K562 (cell line): ENCODE measurements at regions not wholly inside any gene's neighbourhood (a gene's known extent, or its start where the extent isn't known, plus 50 kb on each side); places are given as distances from the start of the nearest gene placed in this dataset.

Experiments
- ATAC-seq: fragments of 200-7000 bp; cut with Tn5 transposase; 3 replicates; pipeline ENCODE4 v1.9.1; 2020; ENCODE audit warnings: moderate library complexity
- BruUV-seq: library from RNA; stranded (reverse); fragments of 400-500 nt; replicated peaks from 2 replicates; lab custom pipeline; 2021; lab: Mats Ljungman, UMichigan
- CTCF ChIA-PET: fragments of 300-600 bp; formaldehyde crosslinking; extraction: SDS; loops from one replicate; lab custom pipeline; 2021; ENCODE audit warnings: low intra/inter-chr PET ratio; lab: Yijun Ruan, JAX
- POLR2A ChIA-PET: fragments of 300-600, 350-650 bp; sonication (Branson Sonifier 250); formaldehyde crosslinking; extraction: SDS; loops from one replicate; lab custom pipeline; 2021; ENCODE audit warnings: antibody characterized with exemption, inconsistent platforms; lab: Yijun Ruan, JAX
- DNase-seq, 4 experiments: peaks; one replicate each; pipeline versions ENCODE4 v3.0.0 to v3.0.0-alpha.2; 2011 to 2018; ENCODE audit warnings: low spot score in 3 of 4, mixed read lengths in 3 of 4; ENCODE audit errors: extremely low read depth in 1 of 4
- FAIRE-seq: peaks from 2 replicates; lab custom pipeline; 2011; peaks lifted over from hg19 to GRCh38; lab: Jason Lieb, UNC
- H2AFZ ChIP-seq: 2 replicates; pipeline ENCODE4 v1.6.0; 2011; ENCODE audit warnings: low read depth, low read length, control low read depth, inconsistent platforms
- H3K27ac ChIP-seq: fragments of 200-600 bp; 3 replicates; pipeline ENCODE4 v1.8.0; 2011; ENCODE audit warnings: low read depth, mild to moderate bottlenecking, control low read depth, inconsistent platforms, low read length, moderate library complexity, mixed read lengths; ENCODE audit errors: extremely low read depth
- H3K27me3 ChIP-seq, 2 experiments: fragments of 300-600 bp in 1 of 2; 2 replicates in 1 of 2; 3 replicates in 1 of 2; pipeline versions ENCODE4 v1.6.0 to v1.8.0; 2011; ENCODE audit warnings: inconsistent platforms in 2 of 2, low read length in 2 of 2, mild to moderate bottlenecking in 1 of 2, mixed read lengths in 1 of 2, moderate library complexity in 1 of 2; ENCODE audit not compliant: control insufficient read depth in 2 of 2, insufficient read depth in 2 of 2
- H3K36me3 ChIP-seq: fragments of 300-600 bp; 3 replicates; pipeline ENCODE4 v1.8.0; 2011; ENCODE audit warnings: mild to moderate bottlenecking, low read length, inconsistent platforms; ENCODE audit not compliant: control insufficient read depth, insufficient read depth
- H3K4me1 ChIP-seq, 2 experiments: fragments of 200-600 bp in 1 of 2; replicated peaks in 1 of 2; 2 replicates in 1 of 2; 3 replicates in 1 of 2; pipeline versions ENCODE4 v1.5.1 to v1.8.0; 2011; ENCODE audit warnings: inconsistent platforms in 2 of 2, low read length in 2 of 2, mild to moderate bottlenecking in 1 of 2, mixed read lengths in 1 of 2, moderate library complexity in 1 of 2; ENCODE audit not compliant: control insufficient read depth in 2 of 2, insufficient read depth in 2 of 2
- H3K4me2 ChIP-seq: 2 replicates; pipeline ENCODE4 v1.6.1; 2011; ENCODE audit warnings: low read length, control low read depth, inconsistent platforms, mixed read lengths; ENCODE audit not compliant: insufficient read depth
- H3K4me3 ChIP-seq: fragments of 200-600 bp; sonication (generic), shearing (Covaris generic); 2 replicates; pipeline ENCODE4 v1.5.1; 2016; ENCODE audit warnings: control low read depth, inconsistent platforms
- H3K79me2 ChIP-seq: fragments of 200-600 bp; 3 replicates; pipeline ENCODE4 v1.8.0; 2011; ENCODE audit warnings: low read length, inconsistent platforms; ENCODE audit not compliant: control insufficient read depth, insufficient read depth
- H3K9ac ChIP-seq, 2 experiments: 2 replicates each; pipeline versions ENCODE4 v1.6.0 to v1.6.1; 2011; ENCODE audit warnings: low read depth in 2 of 2, low read length in 2 of 2, control low read depth in 1 of 2, inconsistent platforms in 1 of 2, mild to moderate bottlenecking in 1 of 2, mixed read lengths in 1 of 2; ENCODE audit not compliant: insufficient read depth in 1 of 2
- H3K9me1 ChIP-seq: one replicate; pipeline ENCODE4 v1.6.0; 2011; ENCODE audit warnings: inconsistent platforms, mild to moderate bottlenecking, low read length, moderate library complexity; ENCODE audit not compliant: control insufficient read depth, insufficient read depth
- H3K9me3 ChIP-seq: replicated peaks from 2 replicates; pipeline ENCODE4 v1.5.1; 2011; ENCODE audit warnings: low read depth, low read length, inconsistent platforms; ENCODE audit not compliant: control insufficient read depth, insufficient read depth
- H4K20me1 ChIP-seq: replicated peaks from 2 replicates; pipeline ENCODE4 v1.6.1; 2011; ENCODE audit warnings: low read length, inconsistent platforms, mixed read lengths; ENCODE audit not compliant: control insufficient read depth, insufficient read depth
- GTF2F1 ChIP-seq: IDR thresholded peaks from 2 replicates; pipeline ENCODE4 v1.6.1; 2011; ENCODE audit warnings: low read depth, low read length, improper control_type of control experiment
- HDAC2 ChIP-seq: fragments of 450-650 bp; IDR thresholded peaks from 2 replicates; pipeline ENCODE4 v1.6.1; 2016; ENCODE audit warnings: mild to moderate bottlenecking
- MTA3 ChIP-seq: fragments of 450-650 bp; formaldehyde crosslinking; IDR thresholded peaks from 2 replicates; pipeline ENCODE4 v1.6.1; 2017; ENCODE audit warnings: mild to moderate bottlenecking, borderline replicate concordance
- RBM34 ChIP-seq: fragments of 200-400 bp; formaldehyde crosslinking; IDR thresholded peaks from 2 replicates; pipeline ENCODE4 v1.6.1; 2018; ENCODE audit warnings: low read length, borderline replicate concordance; ENCODE audit not compliant: insufficient read depth
- U2AF2 ChIP-seq: fragments of 200-400 bp; formaldehyde crosslinking; optimal IDR thresholded peaks from 2 replicates; pipeline ENCODE3; 2017; ENCODE audit warnings: low read depth, mild to moderate bottlenecking, low read length
- ZNF408 ChIP-seq: fragments of 250-450 bp; sonication (Bioruptor Pico); IDR thresholded peaks from 2 replicates; pipeline ENCODE4 v1.4.0; 2020; ENCODE audit warnings: low read depth, mild to moderate bottlenecking, moderate library complexity
- WGBS: fragments of 100-300 bp; shearing (Covaris generic); methylation state at CpG from one replicate; pipeline ENCODE4 v1.1.6; 2016; ENCODE audit warnings: low coverage, mixed read lengths; ENCODE audit not compliant: insufficient coverage; ENCODE audit errors: missing lambda C conversion rate; 5-methylcytosine and 5-hydroxymethylcytosine counted together
- in situ Hi-C: fragments of 300-500 bp; cut with MboI; formaldehyde crosslinking; loops from 4 replicates; pipeline ENCODE4 v1.15.0; 2018; ENCODE audit warnings: inconsistent platforms, mixed read lengths
- intact Hi-C: fragments of 100-400 bp; cut with micrococcal nuclease; formaldehyde crosslinking; loops from 2 replicates; pipeline ENCODE4 v1.14.2; 2022
- TF ChIP-seq, protein P1 (sequence below): fragments of 450-650 bp; IDR thresholded peaks from 2 replicates; pipeline ENCODE4 v1.6.1; 2018; ENCODE audit warnings: mild to moderate bottlenecking, low read depth; ENCODE audit not compliant: partially characterized antibody
- TF ChIP-seq, protein P2 (sequence below): sonication (generic); formaldehyde crosslinking; IDR thresholded peaks from 2 replicates; pipeline ENCODE4 v1.5.0; 2020; ENCODE audit warnings: missing genetic modification reagents
- TF ChIP-seq, protein P3 (sequence below), 2 experiments: fragments of 450-650 bp; IDR thresholded peaks; 2 replicates each; pipeline ENCODE4 v1.6.1; 2018; ENCODE audit warnings: mild to moderate bottlenecking in 2 of 2, low read depth in 1 of 2; ENCODE audit not compliant: partially characterized antibody in 2 of 2

DNA sequence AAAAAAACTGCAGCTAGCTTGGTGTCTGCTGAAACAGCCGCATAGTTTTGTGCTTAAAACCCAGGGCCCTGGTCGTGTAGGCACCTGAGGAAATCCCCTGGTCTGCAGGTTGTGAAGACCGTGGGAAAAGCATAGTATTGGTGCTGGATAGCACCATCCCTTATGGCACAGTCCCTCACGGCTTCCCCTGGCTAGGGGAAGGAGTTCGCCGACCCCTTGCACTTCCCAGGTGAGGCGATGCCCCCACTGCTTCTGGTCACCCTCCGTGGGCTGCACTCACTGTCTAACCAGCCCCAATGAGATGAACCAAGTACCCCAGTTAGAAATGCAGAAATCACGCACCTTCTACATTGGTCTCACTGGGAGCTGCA lies 1105.1 kb downstream of the STPG2 start:
- ATAC-seq (no peak), FAIRE-seq (no peak)
- ChIA-PET CTCF (no interaction called here), POLR2A (no interaction called here)
- Histone ChIP-seq H3K9me1 (no peaks in the 10 kb centered on the region), H3K4me3 (no peak overlapping the region), H3K27ac (no peak overlapping the region), H3K79me2 (no peaks in the 10 kb centered on the region), H4K20me1 (no peaks in the 10 kb centered on the region), H2AFZ (no peak overlapping the region), H3K9ac (no peak overlapping the region), H3K4me1 (no peaks in the 10 kb centered on the region), H3K27me3 (no peaks in the 10 kb centered on the region), H3K9me3 (no peaks in the 10 kb centered on the region)
- intact Hi-C loops (no loop called here), in situ Hi-C loops (no loop called here)
- no TSS peak for BruUV-seq
- WGBS, result under 1% methylated on average over 9 of the region's 9 CpGs
- TF ChIP-seq U2AF2 (no peak), ZNF408 (CRISPR knock-in tag) (no peak)
- TF ChIP-seq, all 486 proteins: peak for 0
- DNase-seq, result no peak
- Histone ChIP-seq H3K4me2 (no peak overlapping the region), H3K36me3 (no peaks in the 10 kb centered on the region)

DNA sequence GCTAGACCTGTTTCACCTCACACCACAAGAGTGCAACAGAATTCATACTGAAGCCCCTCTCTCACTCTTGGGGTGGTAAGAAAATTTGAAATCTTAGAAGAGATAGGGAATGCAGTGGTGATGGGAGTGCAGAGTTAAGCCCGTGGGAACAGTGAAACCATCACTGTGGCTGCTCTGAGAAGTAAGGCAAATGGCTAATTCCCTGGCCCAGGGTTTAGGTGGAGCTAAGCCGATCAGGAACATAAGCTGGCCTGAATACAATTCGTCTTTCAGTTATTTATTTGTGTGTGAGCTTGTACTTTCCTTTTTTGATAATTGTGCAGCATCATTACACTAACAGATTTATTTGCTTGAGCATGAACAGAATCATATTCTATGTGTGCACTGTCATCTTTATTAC lies 1070.6 kb downstream of the STPG2 start:
- POLR2A ChIA-PET, result interaction anchor here (0.6 kb wide), 1 partner anchor 52 kb away, joined by 3 read pairs; no protein-coding TSS in a partner anchor
- Histone ChIP-seq H3K4me1 (no peaks in the 10 kb centered on the region), H3K4me3 (no peak overlapping the region), H4K20me1 (no peaks in the 10 kb centered on the region), H3K27ac (no peak overlapping the region), H3K9me1 (no peaks in the 10 kb centered on the region), H3K79me2 (no peaks in the 10 kb centered on the region), H3K27me3 (no peaks in the 10 kb centered on the region), H3K9ac (no peak overlapping the region), H3K36me3 (no peaks in the 10 kb centered on the region), H3K4me2 (no peak overlapping the region), H3K9me3 (no peaks in the 10 kb centered on the region), H2AFZ (no peak overlapping the region)
- FAIRE-seq (no peak), DNase-seq (no peak), ATAC-seq (no peak)
- in situ Hi-C loops (no loop called here), intact Hi-C loops (no loop called here)
- CTCF ChIA-PET, result no interaction called here
- WGBS, result 0% methylated on average over 3 of the region's 3 CpGs
- BruUV-seq, result no TSS peak
- TF ChIP-seq HDAC2 (no peak), MTA3 (no peak), RBM34 (no peak), GTF2F1 (no peak)
- TF ChIP-seq, protein P1, sequence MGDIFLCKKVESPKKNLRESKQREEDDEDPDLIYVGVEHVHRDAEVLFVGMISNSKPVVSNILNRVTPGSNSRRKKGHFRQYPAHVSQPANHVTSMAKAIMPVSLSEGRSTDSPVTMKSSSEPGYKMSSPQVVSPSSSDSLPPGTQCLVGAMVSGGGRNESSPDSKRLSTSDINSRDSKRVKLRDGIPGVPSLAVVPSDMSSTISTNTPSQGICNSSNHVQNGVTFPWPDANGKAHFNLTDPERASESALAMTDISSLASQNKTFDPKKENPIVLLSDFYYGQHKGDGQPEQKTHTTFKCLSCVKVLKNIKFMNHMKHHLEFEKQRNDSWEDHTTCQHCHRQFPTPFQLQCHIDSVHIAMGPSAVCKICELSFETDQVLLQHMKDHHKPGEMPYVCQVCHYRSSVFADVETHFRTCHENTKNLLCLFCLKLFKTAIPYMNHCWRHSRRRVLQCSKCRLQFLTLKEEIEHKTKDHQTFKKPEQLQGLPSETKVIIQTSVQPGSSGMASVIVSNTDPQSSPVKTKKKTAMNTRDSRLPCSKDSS, result no peak
- TF ChIP-seq, protein P2, sequence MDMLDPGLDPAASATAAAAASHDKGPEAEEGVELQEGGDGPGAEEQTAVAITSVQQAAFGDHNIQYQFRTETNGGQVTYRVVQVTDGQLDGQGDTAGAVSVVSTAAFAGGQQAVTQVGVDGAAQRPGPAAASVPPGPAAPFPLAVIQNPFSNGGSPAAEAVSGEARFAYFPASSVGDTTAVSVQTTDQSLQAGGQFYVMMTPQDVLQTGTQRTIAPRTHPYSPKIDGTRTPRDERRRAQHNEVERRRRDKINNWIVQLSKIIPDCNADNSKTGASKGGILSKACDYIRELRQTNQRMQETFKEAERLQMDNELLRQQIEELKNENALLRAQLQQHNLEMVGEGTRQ (CRISPR knock-in tag), result no peak
- TF ChIP-seq, protein P3, sequence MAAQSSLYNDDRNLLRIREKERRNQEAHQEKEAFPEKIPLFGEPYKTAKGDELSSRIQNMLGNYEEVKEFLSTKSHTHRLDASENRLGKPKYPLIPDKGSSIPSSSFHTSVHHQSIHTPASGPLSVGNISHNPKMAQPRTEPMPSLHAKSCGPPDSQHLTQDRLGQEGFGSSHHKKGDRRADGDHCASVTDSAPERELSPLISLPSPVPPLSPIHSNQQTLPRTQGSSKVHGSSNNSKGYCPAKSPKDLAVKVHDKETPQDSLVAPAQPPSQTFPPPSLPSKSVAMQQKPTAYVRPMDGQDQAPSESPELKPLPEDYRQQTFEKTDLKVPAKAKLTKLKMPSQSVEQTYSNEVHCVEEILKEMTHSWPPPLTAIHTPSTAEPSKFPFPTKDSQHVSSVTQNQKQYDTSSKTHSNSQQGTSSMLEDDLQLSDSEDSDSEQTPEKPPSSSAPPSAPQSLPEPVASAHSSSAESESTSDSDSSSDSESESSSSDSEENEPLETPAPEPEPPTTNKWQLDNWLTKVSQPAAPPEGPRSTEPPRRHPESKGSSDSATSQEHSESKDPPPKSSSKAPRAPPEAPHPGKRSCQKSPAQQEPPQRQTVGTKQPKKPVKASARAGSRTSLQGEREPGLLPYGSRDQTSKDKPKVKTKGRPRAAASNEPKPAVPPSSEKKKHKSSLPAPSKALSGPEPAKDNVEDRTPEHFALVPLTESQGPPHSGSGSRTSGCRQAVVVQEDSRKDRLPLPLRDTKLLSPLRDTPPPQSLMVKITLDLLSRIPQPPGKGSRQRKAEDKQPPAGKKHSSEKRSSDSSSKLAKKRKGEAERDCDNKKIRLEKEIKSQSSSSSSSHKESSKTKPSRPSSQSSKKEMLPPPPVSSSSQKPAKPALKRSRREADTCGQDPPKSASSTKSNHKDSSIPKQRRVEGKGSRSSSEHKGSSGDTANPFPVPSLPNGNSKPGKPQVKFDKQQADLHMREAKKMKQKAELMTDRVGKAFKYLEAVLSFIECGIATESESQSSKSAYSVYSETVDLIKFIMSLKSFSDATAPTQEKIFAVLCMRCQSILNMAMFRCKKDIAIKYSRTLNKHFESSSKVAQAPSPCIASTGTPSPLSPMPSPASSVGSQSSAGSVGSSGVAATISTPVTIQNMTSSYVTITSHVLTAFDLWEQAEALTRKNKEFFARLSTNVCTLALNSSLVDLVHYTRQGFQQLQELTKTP (IDR thresholded peaks at IDR 0.05; ENCODE audit: low read depth in 1 of 2, partially characterized antibody in 2 of 2), result no peak
